ENCODE measurements at regions not wholly inside any gene's neighbourhood (a gene's known extent, or its start where the extent isn't known, plus 50 kb on each side); places are given as distances from the start of the nearest gene placed in this dataset.
"Not testable (repeated sequence)": the region's sequence is repeated elsewhere in the genome, so short reads cannot be mapped to it uniquely, and the experiment has no call there.

DNA sequence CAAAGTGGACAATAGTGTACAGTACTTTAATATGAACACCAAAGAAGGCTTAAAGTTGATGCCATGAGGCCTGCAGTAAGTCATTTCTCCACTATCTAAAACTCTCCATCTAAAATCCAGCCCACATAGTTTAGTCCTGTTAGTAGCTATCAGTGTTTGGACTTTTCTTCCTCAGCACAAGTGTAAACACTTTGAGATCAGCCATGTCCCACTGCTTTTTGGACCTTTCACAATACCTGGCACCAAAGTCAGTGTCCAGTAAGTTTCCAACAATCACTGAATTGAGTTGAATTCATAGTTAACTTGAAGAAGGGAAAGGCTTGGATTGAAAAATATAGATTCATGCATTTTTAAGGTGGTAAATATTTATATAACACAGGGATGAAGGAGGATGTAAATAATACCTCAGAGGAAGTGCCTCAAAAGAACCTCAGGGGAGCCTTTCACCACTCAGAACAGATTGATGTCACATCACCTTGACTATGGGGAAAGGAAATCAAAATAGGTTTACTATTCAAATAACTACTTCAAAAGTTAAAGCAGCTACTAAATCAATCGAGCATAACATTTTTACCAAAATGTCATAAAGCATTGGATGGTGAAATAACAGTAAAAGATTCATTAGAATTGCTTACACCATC, 76.7 kb downstream of the FTHL17 start:
- TF ChIP-seq CTCF (IDR thresholded peaks at IDR 0.05): no peak
- Histone ChIP-seq H3K9me3 (no peaks in the 10 kb centered on the region), H3K36me3 (no peaks in the 10 kb centered on the region), H3K4me1 (ENCODE audit: control insufficient read depth in 1 of 2, low read depth in 2 of 2) (no peaks in the 10 kb centered on the region), H3K4me3 (no peak overlapping the region), H3K27ac (no peak overlapping the region), H3K27me3 (replicated peaks; ENCODE audit: insufficient read depth) (no peaks in the 10 kb centered on the region)
- no peak for DNase-seq (ENCODE audit: low spot score)
- ATAC-seq (ENCODE audit: insufficient number of reproducible peaks, low FRiP score, low read depth): no peak

DNA sequence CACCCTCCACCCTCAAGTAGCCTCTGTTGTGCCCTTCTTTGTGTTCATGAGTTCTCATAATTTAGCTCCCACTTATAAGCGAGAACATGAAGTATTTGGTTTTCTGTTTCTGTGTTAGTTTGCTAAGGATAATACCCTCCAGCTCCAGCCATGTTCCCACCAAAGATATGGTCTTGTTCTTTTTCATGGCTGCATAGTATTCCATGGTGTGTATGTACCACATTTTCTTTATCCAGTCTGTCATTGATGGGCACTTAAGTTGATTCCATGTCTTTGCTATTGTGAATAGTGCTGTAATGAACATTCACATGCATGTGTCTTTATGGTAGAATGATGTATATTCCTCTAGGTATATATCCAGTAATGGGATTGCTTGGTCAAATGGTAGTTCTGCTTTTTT, 77.8 kb downstream of the FTHL17 start:
- ATAC-seq (ENCODE audit: insufficient number of reproducible peaks, low FRiP score, low read depth); H3K27me3 ChIP-seq (replicated peaks; ENCODE audit: insufficient read depth); DNase-seq (ENCODE audit: low spot score); H3K4me3 ChIP-seq; H3K9me3 ChIP-seq; H3K27ac ChIP-seq; H3K36me3 ChIP-seq; H3K4me1 ChIP-seq (ENCODE audit: control insufficient read depth in 1 of 2, low read depth in 2 of 2): not testable (repeated sequence)

GRCh38 chrX:30992381-30992904, 79.4 kb downstream of the FTHL17 start:
- Histone ChIP-seq H3K4me1 (ENCODE audit: control insufficient read depth in 1 of 2, low read depth in 2 of 2) (no peaks in the 10 kb centered on the region), H3K27me3 (replicated peaks; ENCODE audit: insufficient read depth) (no peaks in the 10 kb centered on the region), H3K9me3 (no peaks in the 10 kb centered on the region), H3K27ac (no peak overlapping the region), H3K4me3 (no peak overlapping the region), H3K36me3 (no peaks in the 10 kb centered on the region)
- TF ChIP-seq CTCF (IDR thresholded peaks at IDR 0.05): no peak
- ATAC-seq (ENCODE audit: insufficient number of reproducible peaks, low FRiP score, low read depth) (no peak), DNase-seq (ENCODE audit: low spot score) (no peak)

GRCh38 chrX:30990361-30990760, 81.5 kb downstream of the FTHL17 start:
- no peaks in the 10 kb centered on the region for H3K4me1 ChIP-seq (ENCODE audit: control insufficient read depth in 1 of 2, low read depth in 2 of 2)
- H3K27me3 ChIP-seq (replicated peaks; ENCODE audit: insufficient read depth): no peaks in the 10 kb centered on the region
- TF ChIP-seq CTCF (IDR thresholded peaks at IDR 0.05): no peak
- ATAC-seq (ENCODE audit: insufficient number of reproducible peaks, low FRiP score, low read depth): no peak
- no peak for DNase-seq (ENCODE audit: low spot score)
- H3K4me3 ChIP-seq: no peak overlapping the region
- H3K9me3 ChIP-seq: no peaks in the 10 kb centered on the region
- no peaks in the 10 kb centered on the region for H3K36me3 ChIP-seq
- H3K27ac ChIP-seq: no peak overlapping the region

DNA sequence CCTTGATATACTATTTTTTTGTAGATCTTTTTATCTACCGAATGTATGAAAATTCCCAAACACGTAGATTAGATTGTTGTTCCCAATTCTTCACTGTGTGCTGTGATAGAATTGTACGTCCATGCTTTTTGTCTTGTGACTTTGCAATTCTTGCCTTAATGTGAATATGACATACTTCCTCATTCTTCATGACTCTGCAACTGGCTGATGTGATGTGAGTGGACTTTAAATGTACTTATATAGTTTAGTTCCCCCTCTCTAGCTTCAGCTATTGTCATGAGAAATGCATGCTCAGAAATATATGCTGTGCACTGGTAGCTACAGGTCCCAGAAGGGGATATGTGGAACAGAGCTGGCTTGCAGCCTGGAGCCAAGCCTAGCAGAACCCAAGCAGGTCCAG, 89.4 kb downstream of the FTHL17 start:
- Histone ChIP-seq H3K9me3 (no peaks in the 10 kb centered on the region), H3K27me3 (replicated peaks; ENCODE audit: insufficient read depth) (no peaks in the 10 kb centered on the region), H3K27ac (no peak overlapping the region), H3K36me3 (no peaks in the 10 kb centered on the region), H3K4me1 (ENCODE audit: control insufficient read depth in 1 of 2, low read depth in 2 of 2) (no peaks in the 10 kb centered on the region), H3K4me3 (no peak overlapping the region)
- ATAC-seq (ENCODE audit: insufficient number of reproducible peaks, low FRiP score, low read depth): no peak
- no peak for DNase-seq (ENCODE audit: low spot score)
- no peak for TF ChIP-seq CTCF (IDR thresholded peaks at IDR 0.05)

DNA sequence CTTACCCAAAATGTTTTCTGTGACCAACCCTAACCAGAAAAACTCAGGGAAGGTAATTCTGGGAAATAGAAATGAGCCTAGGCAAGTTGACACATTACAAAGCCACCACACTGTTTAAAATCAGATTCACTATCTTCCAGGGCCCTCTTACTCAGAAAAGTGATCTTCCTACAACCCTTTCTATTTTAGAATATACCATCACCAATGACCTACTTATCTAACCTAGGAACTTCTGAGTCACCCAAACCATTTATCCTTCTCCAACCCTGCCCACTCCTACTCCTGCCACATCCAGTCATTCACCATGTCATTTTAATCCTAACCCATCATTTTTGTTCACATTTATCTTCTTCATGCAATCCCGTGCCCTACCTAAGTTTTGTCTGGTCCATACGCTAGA, 89.9 kb downstream of the FTHL17 start:
- no peaks in the 10 kb centered on the region for H3K36me3 ChIP-seq
- no peak overlapping the region for H3K4me3 ChIP-seq
- H3K27ac ChIP-seq: no peak overlapping the region
- TF ChIP-seq CTCF (IDR thresholded peaks at IDR 0.05): no peak
- no peak for ATAC-seq (ENCODE audit: insufficient number of reproducible peaks, low FRiP score, low read depth)
- DNase-seq (ENCODE audit: low spot score): no peak
- H3K27me3 ChIP-seq (replicated peaks; ENCODE audit: insufficient read depth): no peaks in the 10 kb centered on the region
- no peaks in the 10 kb centered on the region for H3K4me1 ChIP-seq (ENCODE audit: control insufficient read depth in 1 of 2, low read depth in 2 of 2)
- H3K9me3 ChIP-seq: no peaks in the 10 kb centered on the region
